ENCODE measurements at regions not wholly inside any gene's neighbourhood (a gene's known extent, or its start where the extent isn't known, plus 50 kb on each side); places are given as distances from the start of the nearest gene placed in this dataset.

GRCh38 chr2:239566995-239567568 lies 166.3 kb upstream of the HDAC4 start:
- no peaks in the 10 kb centered on the region for H3K36me3 Mint-ChIP-seq
- H3K27me3 Mint-ChIP-seq (ENCODE audit: low read depth in 3 of 3), result peaks cover 12 to 21% (median 14%) of the 10 kb centered on the region in 3 donors
- TF ChIP-seq, protein P1, sequence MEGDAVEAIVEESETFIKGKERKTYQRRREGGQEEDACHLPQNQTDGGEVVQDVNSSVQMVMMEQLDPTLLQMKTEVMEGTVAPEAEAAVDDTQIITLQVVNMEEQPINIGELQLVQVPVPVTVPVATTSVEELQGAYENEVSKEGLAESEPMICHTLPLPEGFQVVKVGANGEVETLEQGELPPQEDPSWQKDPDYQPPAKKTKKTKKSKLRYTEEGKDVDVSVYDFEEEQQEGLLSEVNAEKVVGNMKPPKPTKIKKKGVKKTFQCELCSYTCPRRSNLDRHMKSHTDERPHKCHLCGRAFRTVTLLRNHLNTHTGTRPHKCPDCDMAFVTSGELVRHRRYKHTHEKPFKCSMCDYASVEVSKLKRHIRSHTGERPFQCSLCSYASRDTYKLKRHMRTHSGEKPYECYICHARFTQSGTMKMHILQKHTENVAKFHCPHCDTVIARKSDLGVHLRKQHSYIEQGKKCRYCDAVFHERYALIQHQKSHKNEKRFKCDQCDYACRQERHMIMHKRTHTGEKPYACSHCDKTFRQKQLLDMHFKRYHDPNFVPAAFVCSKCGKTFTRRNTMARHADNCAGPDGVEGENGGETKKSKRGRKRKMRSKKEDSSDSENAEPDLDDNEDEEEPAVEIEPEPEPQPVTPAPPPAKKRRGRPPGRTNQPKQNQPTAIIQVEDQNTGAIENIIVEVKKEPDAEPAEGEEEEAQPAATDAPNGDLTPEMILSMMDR (IDR thresholded peaks at IDR 0.05), result no peak

GRCh38 chr2:239566162-239566994 lies 165.6 kb upstream of the HDAC4 start:
- 97% methylated on average over 15 of the region's 15 CpGs for WGBS (ENCODE audit: insufficient coverage)
- H3K27me3 Mint-ChIP-seq (ENCODE audit: low read depth in 3 of 3), result peaks cover 12 to 24% (median 14%) of the 10 kb centered on the region in 3 donors
- H3K4me1 Mint-ChIP-seq, result no peaks in the 10 kb centered on the region
- no peaks in the 10 kb centered on the region for H3K79me2 ChIP-seq (ENCODE audit: insufficient read depth, low read length)
- no peaks in the 10 kb centered on the region for H3K36me3 ChIP-seq (replicated peaks in 1 of 2; ENCODE audit: control insufficient read depth in 1 of 2, insufficient read depth in 2 of 2, low read length in 2 of 2)
- no peak overlapping the region for H3K4me3 Mint-ChIP-seq
- no peak overlapping the region for H3K27ac ChIP-seq (ENCODE audit: low read depth in 1 of 2, low read length in 2 of 2)
- H4K20me1 ChIP-seq (ENCODE audit: insufficient read depth, low read length), result no peaks in the 10 kb centered on the region
- no peak overlapping the region for H3K4me3 ChIP-seq (replicated peaks in 1 of 3; ENCODE audit: low read depth in 2 of 3, low read length in 3 of 3)
- H3K36me3 Mint-ChIP-seq, result no peaks in the 10 kb centered on the region
- no peaks in the 10 kb centered on the region for H3K4me1 ChIP-seq (ENCODE audit: control insufficient read depth in 1 of 2, insufficient read depth in 2 of 2, low read length in 2 of 2)
- H3K9me3 Mint-ChIP-seq, result no peaks in the 10 kb centered on the region
- no peak overlapping the region for H3K4me2 ChIP-seq (replicated peaks; ENCODE audit: extremely low read depth, low read length, poor library complexity, severe bottlenecking)
- no peak for DNase-seq
- H3K27ac Mint-ChIP-seq, result no peak overlapping the region
- H3K9ac ChIP-seq (ENCODE audit: insufficient read depth, low read length, poor library complexity, severe bottlenecking), result no peak overlapping the region
- TF ChIP-seq, protein P1 (IDR thresholded peaks at IDR 0.05), result no peak
- intact Hi-C loops (cut with micrococcal nuclease), result no loop called here
- peaks cover 0 to 15% of the 10 kb centered on the region in 2 donors for H3K27me3 ChIP-seq (ENCODE audit: control insufficient read depth in 2 of 2, insufficient read depth in 2 of 2, low read length in 2 of 2)
- no peaks in the 10 kb centered on the region for H3K9me3 ChIP-seq (replicated peaks in 1 of 2; ENCODE audit: control insufficient read depth in 1 of 2, insufficient read depth in 1 of 2, low read length in 2 of 2)
- no peak overlapping the region for H2AFZ ChIP-seq (ENCODE audit: insufficient read depth, low read depth, low read length, poor library complexity, severe bottlenecking)

More at GRCh38 chr2:239566995-239567568, 166.3 kb upstream of the HDAC4 start:
- Histone ChIP-seq H3K79me2 (ENCODE audit: insufficient read depth, low read length) (no peaks in the 10 kb centered on the region), H2AFZ (ENCODE audit: insufficient read depth, low read depth, low read length, poor library complexity, severe bottlenecking) (no peak overlapping the region), H3K9ac (ENCODE audit: insufficient read depth, low read length, poor library complexity, severe bottlenecking) (no peak overlapping the region), H3K27ac (ENCODE audit: low read depth in 1 of 2, low read length in 2 of 2) (no peak overlapping the region), H3K4me3 (replicated peaks in 1 of 3; ENCODE audit: low read depth in 2 of 3, low read length in 3 of 3) (no peak overlapping the region), H3K27me3 (ENCODE audit: control insufficient read depth in 2 of 2, insufficient read depth in 2 of 2, low read length in 2 of 2) (peaks cover 0 to 15% of the 10 kb centered on the region in 2 donors), H3K4me1 (ENCODE audit: control insufficient read depth in 1 of 2, insufficient read depth in 2 of 2, low read length in 2 of 2) (no peaks in the 10 kb centered on the region), H3K9me3 (replicated peaks in 1 of 2; ENCODE audit: control insufficient read depth in 1 of 2, insufficient read depth in 1 of 2, low read length in 2 of 2) (no peaks in the 10 kb centered on the region), H3K36me3 (replicated peaks in 1 of 2; ENCODE audit: control insufficient read depth in 1 of 2, insufficient read depth in 2 of 2, low read length in 2 of 2) (no peaks in the 10 kb centered on the region), H3K4me2 (replicated peaks; ENCODE audit: extremely low read depth, low read length, poor library complexity, severe bottlenecking) (no peak overlapping the region), H4K20me1 (ENCODE audit: insufficient read depth, low read length) (no peaks in the 10 kb centered on the region)
- no peak overlapping the region for H3K27ac Mint-ChIP-seq
- no peaks in the 10 kb centered on the region for H3K4me1 Mint-ChIP-seq
- H3K9me3 Mint-ChIP-seq, result no peaks in the 10 kb centered on the region
- intact Hi-C loops (cut with micrococcal nuclease), result no loop called here
- H3K4me3 Mint-ChIP-seq, result no peak overlapping the region
- no peak for DNase-seq
- WGBS (ENCODE audit: insufficient coverage), result 56% methylated on average over 4 of the region's 10 CpGs
